ENCODE measurements at regions not wholly inside any gene's neighbourhood (a gene's known extent, or its start where the extent isn't known, plus 50 kb on each side); places are given as distances from the start of the nearest gene placed in this dataset.

GRCh38 chr5:98714710-98715288 is 58.7 kb upstream of the RGMB start:
- DNase-seq (ENCODE audit: low read depth) = no peak
- no peak for TF ChIP-seq CTCF (IDR thresholded peaks at IDR 0.05; ENCODE audit: low read depth, low read length, missing control alignments)
- H3K4me3 ChIP-seq (ENCODE audit: low read depth, low read length) = no peak overlapping the region

GRCh38 chr5:98721231-98721928 is 52.1 kb upstream of the RGMB start:
- H3K4me3 ChIP-seq (ENCODE audit: low read depth, low read length) = no peak overlapping the region
- no peak for DNase-seq (ENCODE audit: low read depth)
- TF ChIP-seq CTCF (IDR thresholded peaks at IDR 0.05; ENCODE audit: low read depth, low read length, missing control alignments) = no peak

- no peak for DNase-seq (ENCODE audit: low read depth)
- H3K4me3 ChIP-seq (ENCODE audit: low read depth, low read length) = no peak overlapping the region
- TF ChIP-seq CTCF (IDR thresholded peaks at IDR 0.05; ENCODE audit: low read depth, low read length, missing control alignments) = no peak
Measured at GRCh38 chr5:98722188-98722587, 51.3 kb upstream of the RGMB start.

- no peak for DNase-seq (ENCODE audit: low read depth)
- TF ChIP-seq CTCF (IDR thresholded peaks at IDR 0.05; ENCODE audit: low read depth, low read length, missing control alignments) = no peak
- H3K4me3 ChIP-seq (ENCODE audit: low read depth, low read length) = no peak overlapping the region
Measured at GRCh38 chr5:98723061-98723460, 50.4 kb upstream of the RGMB start.

Data from GM12864 (cell line).